ENCODE measurements at regions not wholly inside any gene's neighbourhood (a gene's known extent, or its start where the extent isn't known, plus 50 kb on each side); places are given as distances from the start of the nearest gene placed in this dataset.

DNA sequence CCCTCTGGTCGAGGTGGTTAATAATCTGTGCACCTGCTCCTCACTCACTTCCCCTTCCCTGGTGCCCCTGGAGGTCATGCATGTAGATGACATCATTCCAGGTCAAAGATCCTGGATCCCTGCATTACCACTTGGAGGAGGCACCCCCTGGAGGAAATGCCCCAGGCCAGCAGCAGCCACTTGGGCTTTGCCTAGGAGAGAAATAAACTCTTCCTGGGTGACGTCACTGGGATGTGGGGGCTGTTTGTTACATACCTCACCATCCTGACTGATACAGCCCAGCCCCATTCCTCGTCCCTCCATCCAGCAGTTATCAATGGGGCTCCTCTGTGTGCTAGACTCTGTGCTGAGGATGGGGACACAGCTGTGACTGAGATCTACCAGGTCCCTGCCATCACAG, 433.6 kb downstream of the PTPRU start:
- intact Hi-C loops (cut with micrococcal nuclease), result loop anchor here (1.0 kb wide), 1 partner anchor 33 kb away; no protein-coding TSS in a partner anchor
- ChIA-PET POLR2A (interaction anchor here (1.5 kb wide), 1 partner anchor 29 kb away, joined by 3 read pairs; no protein-coding TSS in a partner anchor), RAD21 (ENCODE audit: low non-redundant PET in 1 of 2, low total read pairs in 2 of 2, uncharacterized antibody in 2 of 2, unreplicated experiment in 2 of 2) (no interaction called here), CTCF (no interaction called here)
- Histone ChIP-seq H4K20me1 (ENCODE audit: insufficient read depth) (no peaks in the 10 kb centered on the region), H3K9me2 (ENCODE audit: insufficient read depth) (no peaks in the 10 kb centered on the region), H3K4me3 (replicated peaks in 1 of 2; ENCODE audit: low read depth in 1 of 2, low read length in 2 of 2) (no peak overlapping the region), H3K4me2 (ENCODE audit: low read length) (no peak overlapping the region), H3K27ac (ENCODE audit: low read depth, low read length) (no peak overlapping the region), H3K4me1 (ENCODE audit: control insufficient read depth in 1 of 2, insufficient read depth in 2 of 2, low read length in 2 of 2) (peaks cover 0 to 22% of the 10 kb centered on the region in 2 experiments; a peak in 1 of 4 replicates), H3K9me3 (ENCODE audit: control insufficient read depth in 1 of 2, insufficient read depth in 1 of 2, low read depth in 1 of 2, low read length in 2 of 2) (no peaks in the 10 kb centered on the region), H3K36me3 (ENCODE audit: control insufficient read depth in 1 of 2, insufficient read depth in 2 of 2, low read length in 2 of 2) (no peaks in the 10 kb centered on the region), H3K27me3 (ENCODE audit: insufficient read depth, low read length) (peaks cover 16% of the 10 kb centered on the region), H2AFZ (ENCODE audit: low read depth, low read length, poor library complexity, severe bottlenecking) (no peak overlapping the region), H3K9ac (ENCODE audit: low read length) (no peak overlapping the region), H3K79me2 (ENCODE audit: insufficient read depth, low read length) (no peaks in the 10 kb centered on the region)
- no TSS peak for BruUV-seq (replicated peaks)
- no peak for TF ChIP-seq YY1 (IDR thresholded peaks at IDR 0.05; ENCODE audit: extremely low read depth, insufficient replicate concordance, low read depth, low read length)
- no peak for TF ChIP-seq CEBPB (IDR thresholded peaks at IDR 0.05; ENCODE audit: low read depth)
- TF ChIP-seq EZH2phosphoT487 (IDR thresholded peaks at IDR 0.05; ENCODE audit: borderline replicate concordance), result no peak
- TF ChIP-seq SP1 (IDR thresholded peaks at IDR 0.05; ENCODE audit: low read depth), result no peak
- TF ChIP-seq, protein P1, sequence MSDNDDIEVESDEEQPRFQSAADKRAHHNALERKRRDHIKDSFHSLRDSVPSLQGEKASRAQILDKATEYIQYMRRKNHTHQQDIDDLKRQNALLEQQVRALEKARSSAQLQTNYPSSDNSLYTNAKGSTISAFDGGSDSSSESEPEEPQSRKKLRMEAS (IDR thresholded peaks at IDR 0.05), result no peak
- no peak for TF ChIP-seq FOSL1 (IDR thresholded peaks at IDR 0.05; ENCODE audit: low read depth)
- TF ChIP-seq, protein P2, sequence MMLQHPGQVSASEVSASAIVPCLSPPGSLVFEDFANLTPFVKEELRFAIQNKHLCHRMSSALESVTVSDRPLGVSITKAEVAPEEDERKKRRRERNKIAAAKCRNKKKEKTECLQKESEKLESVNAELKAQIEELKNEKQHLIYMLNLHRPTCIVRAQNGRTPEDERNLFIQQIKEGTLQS (IDR thresholded peaks at IDR 0.05), result no peak
- TF ChIP-seq, protein P3, sequence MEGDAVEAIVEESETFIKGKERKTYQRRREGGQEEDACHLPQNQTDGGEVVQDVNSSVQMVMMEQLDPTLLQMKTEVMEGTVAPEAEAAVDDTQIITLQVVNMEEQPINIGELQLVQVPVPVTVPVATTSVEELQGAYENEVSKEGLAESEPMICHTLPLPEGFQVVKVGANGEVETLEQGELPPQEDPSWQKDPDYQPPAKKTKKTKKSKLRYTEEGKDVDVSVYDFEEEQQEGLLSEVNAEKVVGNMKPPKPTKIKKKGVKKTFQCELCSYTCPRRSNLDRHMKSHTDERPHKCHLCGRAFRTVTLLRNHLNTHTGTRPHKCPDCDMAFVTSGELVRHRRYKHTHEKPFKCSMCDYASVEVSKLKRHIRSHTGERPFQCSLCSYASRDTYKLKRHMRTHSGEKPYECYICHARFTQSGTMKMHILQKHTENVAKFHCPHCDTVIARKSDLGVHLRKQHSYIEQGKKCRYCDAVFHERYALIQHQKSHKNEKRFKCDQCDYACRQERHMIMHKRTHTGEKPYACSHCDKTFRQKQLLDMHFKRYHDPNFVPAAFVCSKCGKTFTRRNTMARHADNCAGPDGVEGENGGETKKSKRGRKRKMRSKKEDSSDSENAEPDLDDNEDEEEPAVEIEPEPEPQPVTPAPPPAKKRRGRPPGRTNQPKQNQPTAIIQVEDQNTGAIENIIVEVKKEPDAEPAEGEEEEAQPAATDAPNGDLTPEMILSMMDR (IDR thresholded peaks at IDR 0.05 in 2 of 3, conservative IDR thresholded peaks at IDR 0.05 in 1 of 3; ENCODE audit: borderline replicate concordance in 1 of 3, insufficient read depth in 1 of 3, low read depth in 2 of 3, low read length in 2 of 3), result no peak
- no peak for TF ChIP-seq ZNF274 (IDR thresholded peaks at IDR 0.05; ENCODE audit: low read depth, low read length)
- no peak for TF ChIP-seq JUND (IDR thresholded peaks at IDR 0.05)
- no peak for TF ChIP-seq ELF1 (IDR thresholded peaks at IDR 0.05; ENCODE audit: borderline replicate concordance, low read depth)
- TF ChIP-seq, protein P4, sequence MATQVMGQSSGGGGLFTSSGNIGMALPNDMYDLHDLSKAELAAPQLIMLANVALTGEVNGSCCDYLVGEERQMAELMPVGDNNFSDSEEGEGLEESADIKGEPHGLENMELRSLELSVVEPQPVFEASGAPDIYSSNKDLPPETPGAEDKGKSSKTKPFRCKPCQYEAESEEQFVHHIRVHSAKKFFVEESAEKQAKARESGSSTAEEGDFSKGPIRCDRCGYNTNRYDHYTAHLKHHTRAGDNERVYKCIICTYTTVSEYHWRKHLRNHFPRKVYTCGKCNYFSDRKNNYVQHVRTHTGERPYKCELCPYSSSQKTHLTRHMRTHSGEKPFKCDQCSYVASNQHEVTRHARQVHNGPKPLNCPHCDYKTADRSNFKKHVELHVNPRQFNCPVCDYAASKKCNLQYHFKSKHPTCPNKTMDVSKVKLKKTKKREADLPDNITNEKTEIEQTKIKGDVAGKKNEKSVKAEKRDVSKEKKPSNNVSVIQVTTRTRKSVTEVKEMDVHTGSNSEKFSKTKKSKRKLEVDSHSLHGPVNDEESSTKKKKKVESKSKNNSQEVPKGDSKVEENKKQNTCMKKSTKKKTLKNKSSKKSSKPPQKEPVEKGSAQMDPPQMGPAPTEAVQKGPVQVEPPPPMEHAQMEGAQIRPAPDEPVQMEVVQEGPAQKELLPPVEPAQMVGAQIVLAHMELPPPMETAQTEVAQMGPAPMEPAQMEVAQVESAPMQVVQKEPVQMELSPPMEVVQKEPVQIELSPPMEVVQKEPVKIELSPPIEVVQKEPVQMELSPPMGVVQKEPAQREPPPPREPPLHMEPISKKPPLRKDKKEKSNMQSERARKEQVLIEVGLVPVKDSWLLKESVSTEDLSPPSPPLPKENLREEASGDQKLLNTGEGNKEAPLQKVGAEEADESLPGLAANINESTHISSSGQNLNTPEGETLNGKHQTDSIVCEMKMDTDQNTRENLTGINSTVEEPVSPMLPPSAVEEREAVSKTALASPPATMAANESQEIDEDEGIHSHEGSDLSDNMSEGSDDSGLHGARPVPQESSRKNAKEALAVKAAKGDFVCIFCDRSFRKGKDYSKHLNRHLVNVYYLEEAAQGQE (IDR thresholded peaks at IDR 0.05; ENCODE audit: low read depth), result no peak
- no peak for TF ChIP-seq SIN3A (IDR thresholded peaks at IDR 0.05; ENCODE audit: low read depth)
- no peak for TF ChIP-seq POLR2AphosphoS5 (IDR thresholded peaks at IDR 0.05; ENCODE audit: low read depth, low read length)
- TF ChIP-seq EGR1 (IDR thresholded peaks at IDR 0.05; ENCODE audit: low read depth), result no peak
- no peak for TF ChIP-seq SRF (IDR thresholded peaks at IDR 0.05; ENCODE audit: low read depth)
- TF ChIP-seq RAD21 (IDR thresholded peaks at IDR 0.05; ENCODE audit: low read depth), result no peak
- no peak for TF ChIP-seq TCF7L2 (IDR thresholded peaks at IDR 0.05; ENCODE audit: borderline replicate concordance, extremely low read depth, insufficient read depth, insufficient read length)
- no peak for ATAC-seq
- no peak for DNase-seq (ENCODE audit: low read depth, low spot score)

Data from HCT116 (cell line).